ENCODE measurements at regions not wholly inside any gene's neighbourhood (a gene's known extent, or its start where the extent isn't known, plus 50 kb on each side); places are given as distances from the start of the nearest gene placed in this dataset.
"Not testable (repeated sequence)": the region's sequence is repeated elsewhere in the genome, so short reads cannot be mapped to it uniquely, and the experiment has no call there.

DNA sequence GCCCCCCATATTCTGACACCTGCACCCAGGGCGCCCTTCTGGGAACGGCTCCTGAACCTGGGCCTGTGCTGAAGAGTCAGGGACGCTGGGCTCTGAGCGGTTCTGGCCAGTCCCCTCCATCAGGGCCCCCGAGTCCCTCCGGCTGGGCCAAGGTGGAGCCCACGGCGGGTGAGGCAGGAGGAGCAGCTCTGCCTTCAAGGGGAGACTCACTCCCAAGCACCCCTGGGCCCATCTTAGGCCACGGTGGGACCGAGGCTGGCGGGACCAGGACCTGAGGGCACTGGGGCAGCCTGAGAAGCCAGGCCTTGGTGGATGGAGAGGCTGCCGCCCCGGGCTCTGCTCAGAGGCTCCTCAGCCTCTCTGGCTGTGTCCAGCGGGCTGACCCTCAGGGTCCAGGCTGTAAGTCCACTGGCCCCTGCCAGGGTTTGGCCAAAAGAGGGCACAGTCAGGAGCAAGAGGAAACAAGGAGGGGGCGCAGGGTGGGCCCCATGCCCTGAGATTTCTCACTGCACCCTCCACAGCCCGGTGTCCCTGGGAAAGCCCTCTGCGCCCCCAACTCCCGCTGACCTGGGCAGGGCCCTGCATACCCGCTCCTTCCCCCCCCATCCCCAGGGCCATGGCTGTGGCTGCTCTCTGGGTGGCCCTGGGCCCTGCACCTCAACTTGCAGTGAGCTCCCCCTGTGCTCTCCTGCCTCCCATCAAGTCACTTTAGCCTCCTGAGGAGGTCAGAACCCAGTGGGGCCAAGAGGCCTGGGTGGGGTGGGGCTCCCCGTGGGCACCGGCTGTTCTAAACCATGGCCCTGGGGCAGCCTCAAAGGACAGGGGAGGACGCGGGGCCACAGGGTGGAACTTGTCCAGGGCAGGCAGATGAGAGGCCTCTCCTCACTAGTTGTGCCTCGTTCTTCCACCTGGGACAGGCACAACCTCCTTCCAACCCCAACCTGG, 266.4 kb upstream of the SFSWAP start:
- Histone ChIP-seq H3K36me3 (ENCODE audit: insufficient read depth, low read length) (no peaks in the 10 kb centered on the region), H3K9me3 (ENCODE audit: control insufficient read depth, insufficient read depth, low read length) (peaks cover 4% of the 10 kb centered on the region; the same call in 1 of the 2 replicates), H3K4me1 (ENCODE audit: insufficient read depth, low read length) (peaks cover 12% of the 10 kb centered on the region; the same call in 1 of the 2 replicates), H3K9ac (ENCODE audit: low read depth, low read length) (no peak overlapping the region)

DNA sequence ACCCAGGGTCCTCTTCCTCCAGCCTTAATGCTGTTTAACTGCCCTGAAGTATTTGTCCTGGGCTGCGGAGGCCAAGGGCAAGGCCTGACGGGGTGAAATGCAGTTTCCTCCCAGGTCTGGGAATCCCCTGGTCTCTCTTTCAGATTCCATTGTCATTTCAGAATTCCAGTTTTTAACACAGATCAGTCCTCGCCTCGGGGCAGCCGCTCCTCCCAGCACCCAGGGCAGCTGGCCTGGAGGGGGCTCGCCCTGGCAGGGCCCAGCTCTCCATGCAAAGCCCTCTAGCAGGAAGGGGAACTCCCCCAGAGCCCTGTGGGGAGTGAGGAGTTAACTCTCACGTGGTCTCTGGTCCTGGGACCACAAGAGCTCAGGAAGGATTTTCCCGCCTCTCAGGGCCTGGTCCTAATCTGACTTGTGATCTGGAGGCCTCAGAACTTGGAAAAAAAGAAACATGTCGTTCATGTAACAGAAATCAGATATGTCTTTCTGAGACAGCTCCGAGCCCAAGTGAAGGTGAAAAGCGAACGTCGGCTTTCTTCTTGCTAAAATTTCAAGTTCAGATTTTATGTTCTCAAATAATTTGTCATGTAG, 265.6 kb upstream of the SFSWAP start:
- Histone ChIP-seq H3K36me3 (ENCODE audit: insufficient read depth, low read length) (no peaks in the 10 kb centered on the region), H3K4me1 (ENCODE audit: insufficient read depth, low read length) (peaks cover 12% of the 10 kb centered on the region; the same call in 1 of the 2 replicates), H3K9ac (ENCODE audit: low read depth, low read length) (no peak overlapping the region), H3K9me3 (ENCODE audit: control insufficient read depth, insufficient read depth, low read length) (peaks cover 4% of the 10 kb centered on the region; the same call in 1 of the 2 replicates)

DNA sequence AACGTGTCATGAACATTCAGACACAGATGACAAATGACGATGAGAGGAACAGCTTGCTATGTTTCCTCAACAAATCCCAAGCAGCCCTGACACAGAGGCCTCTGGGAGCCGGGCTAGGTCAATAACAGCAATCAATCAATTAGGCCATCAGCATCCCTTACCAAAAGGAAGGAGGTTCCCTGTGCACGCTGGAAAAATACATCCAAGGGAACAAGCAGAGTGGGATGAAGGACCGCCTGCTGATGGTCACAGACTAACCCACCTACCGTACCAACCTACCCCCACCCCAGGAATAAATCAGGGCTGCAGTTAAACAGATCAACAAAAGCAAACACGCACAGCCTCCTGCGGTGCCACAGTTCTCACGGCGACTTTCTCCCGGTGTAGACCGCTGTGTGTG, 265.1 kb upstream of the SFSWAP start:
- H3K36me3 ChIP-seq (ENCODE audit: insufficient read depth, low read length), result no peaks in the 10 kb centered on the region
- no peak overlapping the region for H3K9ac ChIP-seq (ENCODE audit: low read depth, low read length)
- peaks cover 4% of the 10 kb centered on the region; the same call in 1 of the 2 replicates for H3K9me3 ChIP-seq (ENCODE audit: control insufficient read depth, insufficient read depth, low read length)
- peaks cover 12% of the 10 kb centered on the region; the same call in 1 of the 2 replicates for H3K4me1 ChIP-seq (ENCODE audit: insufficient read depth, low read length)

DNA sequence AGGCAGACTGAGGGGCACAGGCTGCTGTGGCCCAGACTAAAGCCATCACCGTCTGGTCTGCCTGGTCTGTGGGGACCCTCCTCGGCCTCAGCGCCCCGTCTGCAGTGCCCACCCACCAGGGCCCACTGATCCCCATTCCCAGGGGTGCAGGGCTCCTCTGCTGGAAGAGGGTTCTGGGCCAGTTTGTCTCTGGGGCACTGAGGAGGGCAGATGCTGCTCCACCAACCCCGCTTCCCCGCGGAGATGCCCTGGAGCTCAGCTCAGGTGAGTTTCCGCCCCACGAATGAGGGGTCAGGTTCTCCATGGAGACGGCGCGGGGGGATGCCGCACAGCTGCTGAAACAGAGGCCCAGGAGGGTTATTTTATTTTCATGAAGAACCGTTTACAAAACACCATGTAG, 263.3 kb upstream of the SFSWAP start:
- H3K9me3 ChIP-seq (ENCODE audit: control insufficient read depth, insufficient read depth, low read length); H3K36me3 ChIP-seq (ENCODE audit: insufficient read depth, low read length); H3K9ac ChIP-seq (ENCODE audit: low read depth, low read length): not testable (repeated sequence)
- peaks cover 12% of the 10 kb centered on the region; the same call in 1 of the 2 replicates for H3K4me1 ChIP-seq (ENCODE audit: insufficient read depth, low read length)

DNA sequence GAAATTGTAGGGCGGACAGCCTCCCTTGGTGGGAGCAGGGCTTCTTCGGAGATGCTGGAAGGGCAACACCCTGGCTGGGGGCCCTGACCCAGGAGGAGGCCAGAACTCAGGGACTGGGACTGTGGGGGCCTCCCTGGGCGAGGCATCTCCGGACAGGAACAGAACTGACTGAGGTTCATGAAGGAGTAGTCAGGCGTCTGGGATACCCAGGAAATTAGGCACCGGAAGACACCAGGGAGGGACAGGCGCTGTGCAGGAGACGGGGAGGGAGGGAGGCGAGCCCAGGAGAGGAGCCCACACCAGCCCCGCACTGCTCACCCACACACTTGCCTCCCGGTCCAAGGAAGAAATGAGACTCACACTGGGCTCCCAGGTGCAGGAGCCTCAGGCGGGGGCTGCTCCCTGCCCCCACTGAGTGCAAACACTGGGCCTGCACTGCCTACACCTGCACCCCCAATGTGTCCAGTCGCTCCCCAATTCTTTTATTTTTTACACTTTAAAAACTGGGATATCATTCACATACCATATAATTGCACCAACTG, 262.6 kb upstream of the SFSWAP start:
- peaks cover 12% of the 10 kb centered on the region; the same call in 1 of the 2 replicates for H3K4me1 ChIP-seq (ENCODE audit: insufficient read depth, low read length)
- no peak overlapping the region for H3K9ac ChIP-seq (ENCODE audit: low read depth, low read length)
- no peaks in the 10 kb centered on the region for H3K36me3 ChIP-seq (ENCODE audit: insufficient read depth, low read length)
- peaks cover 4% of the 10 kb centered on the region; the same call in 1 of the 2 replicates for H3K9me3 ChIP-seq (ENCODE audit: control insufficient read depth, insufficient read depth, low read length)

DNA sequence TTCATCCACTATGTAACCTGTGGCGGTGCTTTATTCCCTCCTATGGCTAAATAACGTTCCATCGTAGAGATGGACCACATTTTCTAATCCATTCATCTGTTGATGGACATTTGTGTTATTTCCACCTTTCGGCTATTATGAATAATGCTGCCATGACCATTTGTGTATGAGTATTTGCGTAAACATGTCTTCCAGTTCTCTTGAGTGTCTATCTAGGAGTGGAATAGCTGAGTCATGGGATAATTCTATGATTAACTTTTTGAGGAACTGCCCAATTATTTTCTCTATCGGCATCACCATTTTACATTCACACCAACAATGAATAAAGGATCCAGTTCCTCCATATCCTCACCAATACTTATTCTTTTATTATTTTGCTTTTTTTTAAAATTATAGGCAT, 261.9 kb upstream of the SFSWAP start:
- Histone ChIP-seq H3K9me3 (ENCODE audit: control insufficient read depth, insufficient read depth, low read length) (peaks cover 4% of the 10 kb centered on the region; the same call in 1 of the 2 replicates), H3K36me3 (ENCODE audit: insufficient read depth, low read length) (no peaks in the 10 kb centered on the region), H3K4me1 (ENCODE audit: insufficient read depth, low read length) (peaks cover 12% of the 10 kb centered on the region; the same call in 1 of the 2 replicates), H3K9ac (ENCODE audit: low read depth, low read length) (no peak overlapping the region)

DNA sequence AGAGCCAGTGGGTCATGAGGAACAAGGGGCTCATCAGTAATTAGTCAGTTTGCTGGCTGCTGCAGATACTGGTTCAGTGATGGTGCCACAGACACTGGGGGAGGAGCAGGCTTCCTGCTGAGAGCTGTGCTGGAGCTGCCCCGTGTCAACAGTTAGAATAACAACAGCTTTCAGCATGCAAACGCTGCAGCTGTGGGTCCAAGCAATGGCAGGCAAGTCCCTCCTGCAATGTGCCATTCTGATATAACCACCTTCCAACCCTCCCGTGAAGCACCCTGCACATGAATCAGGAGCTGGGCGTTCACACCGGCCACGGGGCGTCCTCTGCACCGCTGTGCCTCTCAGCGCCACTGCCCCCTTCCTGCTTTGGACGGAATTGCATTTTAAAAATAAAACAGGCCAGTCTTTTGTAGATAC, 258.4 kb upstream of the SFSWAP start:
- Histone ChIP-seq H3K4me1 (ENCODE audit: insufficient read depth, low read length) (no peaks in the 10 kb centered on the region), H3K9me3 (ENCODE audit: control insufficient read depth, insufficient read depth, low read length) (peaks cover 4% of the 10 kb centered on the region; the same call in 1 of the 2 replicates), H3K9ac (ENCODE audit: low read depth, low read length) (peak overlapping the region; percentile 36; the same call in 1 of the 2 replicates), H3K36me3 (ENCODE audit: insufficient read depth, low read length) (no peaks in the 10 kb centered on the region)

DNA sequence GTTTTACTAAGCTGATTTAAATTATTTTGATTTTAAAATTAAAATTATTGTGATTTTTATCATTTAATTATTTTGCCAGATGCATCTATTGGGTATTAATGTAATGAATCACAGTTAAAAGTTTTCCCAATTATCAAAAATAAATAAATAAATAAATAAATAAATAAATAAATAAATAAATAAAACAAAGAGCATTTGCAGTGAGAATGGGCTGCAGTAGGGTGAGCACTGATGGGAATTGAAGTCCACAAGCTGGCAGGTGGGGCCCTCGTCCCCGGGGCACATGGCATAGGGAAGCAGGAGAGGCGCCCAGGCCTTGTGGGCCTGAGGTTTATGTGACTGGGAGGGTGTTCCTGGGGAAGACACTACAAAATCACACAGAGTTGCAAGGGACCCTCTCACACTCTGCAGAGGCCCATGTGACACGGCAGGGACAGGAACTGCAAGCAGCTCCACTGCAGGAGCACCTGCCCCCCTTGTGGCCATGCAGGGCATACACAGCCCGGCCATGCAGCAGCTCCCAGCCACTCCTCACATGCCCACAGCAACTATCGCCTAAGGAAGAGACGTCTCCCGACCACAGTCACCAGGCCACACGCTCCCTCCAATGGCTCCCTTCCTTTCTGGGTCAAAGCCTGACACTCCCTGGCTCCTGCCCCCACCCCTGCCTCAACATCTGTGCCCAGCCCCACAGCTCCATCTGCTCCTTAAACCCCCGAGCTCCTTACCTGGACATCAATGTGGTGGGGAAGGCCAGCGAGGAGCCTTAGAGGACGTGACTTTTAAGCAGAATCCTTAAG, 256.3 kb upstream of the SFSWAP start:
- no peaks in the 10 kb centered on the region for H3K36me3 ChIP-seq (ENCODE audit: insufficient read depth, low read length)
- no peaks in the 10 kb centered on the region for H3K4me1 ChIP-seq (ENCODE audit: insufficient read depth, low read length)
- H3K9ac ChIP-seq (ENCODE audit: low read depth, low read length), result no peak overlapping the region
- no peaks in the 10 kb centered on the region for H3K9me3 ChIP-seq (ENCODE audit: control insufficient read depth, insufficient read depth, low read length)

DNA sequence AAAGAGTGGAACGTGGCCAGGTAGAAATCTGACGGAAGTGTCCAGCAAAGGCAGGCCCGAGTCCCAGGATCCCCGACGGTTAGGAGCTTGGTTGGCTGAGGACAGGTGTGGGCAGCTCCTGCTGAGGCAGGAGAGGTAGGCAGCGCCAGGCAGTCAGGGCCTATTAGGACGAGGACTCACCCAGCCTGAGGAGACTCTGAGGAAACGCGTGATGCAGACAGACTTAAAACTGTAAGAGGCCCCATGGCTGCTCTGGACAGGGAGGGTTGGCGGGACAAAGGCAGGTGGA, 255.7 kb upstream of the SFSWAP start:
- H3K9me3 ChIP-seq (ENCODE audit: control insufficient read depth, insufficient read depth, low read length), result no peaks in the 10 kb centered on the region
- no peaks in the 10 kb centered on the region for H3K36me3 ChIP-seq (ENCODE audit: insufficient read depth, low read length)
- no peak overlapping the region for H3K9ac ChIP-seq (ENCODE audit: low read depth, low read length)
- H3K4me1 ChIP-seq (ENCODE audit: insufficient read depth, low read length), result no peaks in the 10 kb centered on the region

DNA sequence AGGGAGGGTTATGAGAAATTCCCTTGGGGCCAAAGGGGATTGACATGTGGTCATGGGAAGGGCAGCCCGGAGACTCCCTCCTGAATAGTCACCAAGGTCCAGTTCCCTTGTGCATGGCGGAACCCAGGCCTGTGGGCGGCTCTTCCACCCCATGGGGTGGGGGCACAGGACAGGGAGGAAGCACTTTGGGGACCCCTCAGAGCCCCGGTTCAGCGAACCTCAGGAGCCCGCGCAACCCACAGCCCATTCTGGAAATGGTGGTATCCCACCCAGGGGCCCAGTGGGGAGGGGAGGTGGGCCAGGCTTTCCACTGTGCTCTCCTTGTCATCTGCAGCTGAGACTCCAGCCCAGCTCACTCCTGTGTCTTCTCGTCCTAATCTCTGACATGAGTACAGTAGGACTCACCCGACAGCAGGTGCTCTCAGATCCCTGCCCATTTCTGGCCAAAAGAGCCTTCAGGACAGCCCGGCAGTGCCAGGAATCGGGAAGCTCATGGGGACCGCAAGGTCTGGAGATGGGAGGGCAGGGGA, 255.2 kb upstream of the SFSWAP start:
- Histone ChIP-seq H3K9me3 (ENCODE audit: control insufficient read depth, insufficient read depth, low read length) (no peaks in the 10 kb centered on the region), H3K4me1 (ENCODE audit: insufficient read depth, low read length) (no peaks in the 10 kb centered on the region), H3K9ac (ENCODE audit: low read depth, low read length) (no peak overlapping the region), H3K36me3 (ENCODE audit: insufficient read depth, low read length) (no peaks in the 10 kb centered on the region)

DNA sequence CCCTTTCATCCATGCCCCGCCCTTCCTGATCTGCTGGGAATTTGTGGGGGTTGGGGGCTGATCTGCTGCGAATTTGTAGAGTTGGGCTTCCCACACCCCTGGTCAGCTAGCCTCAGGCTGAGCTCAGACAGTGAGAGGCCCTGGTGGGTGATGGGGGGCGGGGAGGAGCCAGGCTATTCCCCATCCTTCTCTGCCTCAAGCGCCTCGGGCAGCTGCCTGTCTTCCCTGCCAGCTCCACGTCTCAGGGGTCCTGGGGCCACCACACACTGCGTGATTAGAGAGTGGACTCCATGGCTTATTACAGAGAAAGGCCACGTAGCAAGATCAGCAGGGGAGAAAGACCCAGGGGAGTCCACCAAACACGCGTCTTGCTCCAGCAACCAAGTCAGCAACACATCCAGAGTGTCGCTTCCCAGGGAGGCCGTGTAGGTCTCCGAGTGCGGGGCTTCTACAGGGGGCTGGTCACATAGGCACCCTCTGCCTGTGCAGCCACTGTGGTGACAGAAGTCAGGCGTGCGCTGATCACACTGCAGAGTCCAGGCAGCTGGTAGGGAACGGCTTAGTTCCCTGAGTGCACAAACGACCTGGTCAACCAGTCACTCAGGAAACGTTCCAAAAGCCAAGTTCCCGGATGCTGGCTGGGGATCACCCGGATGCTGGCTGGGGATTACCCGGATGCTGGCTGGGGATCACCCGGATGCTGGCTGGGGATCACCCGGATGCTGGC, 254.4 kb upstream of the SFSWAP start:
- no peaks in the 10 kb centered on the region for H3K4me1 ChIP-seq (ENCODE audit: insufficient read depth, low read length)
- no peaks in the 10 kb centered on the region for H3K36me3 ChIP-seq (ENCODE audit: insufficient read depth, low read length)
- H3K9me3 ChIP-seq (ENCODE audit: control insufficient read depth, insufficient read depth, low read length), result no peaks in the 10 kb centered on the region
- H3K9ac ChIP-seq (ENCODE audit: low read depth, low read length), result no peak overlapping the region

DNA sequence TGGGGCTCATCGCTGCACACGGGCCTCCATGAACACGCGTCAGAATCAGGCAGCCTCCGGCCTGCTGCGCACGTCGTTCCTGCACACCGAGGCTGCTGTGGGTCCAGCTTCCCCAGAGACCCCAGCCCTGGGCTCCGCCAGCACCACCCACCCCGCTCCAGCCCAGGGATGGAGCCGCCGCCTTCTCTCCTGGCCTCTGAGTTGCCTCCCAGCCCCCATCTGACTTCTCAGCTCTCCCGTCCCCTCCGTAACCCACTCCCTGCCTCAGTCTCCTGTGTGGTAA, 253.9 kb upstream of the SFSWAP start:
- no peaks in the 10 kb centered on the region for H3K36me3 ChIP-seq (ENCODE audit: insufficient read depth, low read length)
- no peaks in the 10 kb centered on the region for H3K9me3 ChIP-seq (ENCODE audit: control insufficient read depth, insufficient read depth, low read length)
- H3K9ac ChIP-seq (ENCODE audit: low read depth, low read length), result no peak overlapping the region
- no peaks in the 10 kb centered on the region for H3K4me1 ChIP-seq (ENCODE audit: insufficient read depth, low read length)

DNA sequence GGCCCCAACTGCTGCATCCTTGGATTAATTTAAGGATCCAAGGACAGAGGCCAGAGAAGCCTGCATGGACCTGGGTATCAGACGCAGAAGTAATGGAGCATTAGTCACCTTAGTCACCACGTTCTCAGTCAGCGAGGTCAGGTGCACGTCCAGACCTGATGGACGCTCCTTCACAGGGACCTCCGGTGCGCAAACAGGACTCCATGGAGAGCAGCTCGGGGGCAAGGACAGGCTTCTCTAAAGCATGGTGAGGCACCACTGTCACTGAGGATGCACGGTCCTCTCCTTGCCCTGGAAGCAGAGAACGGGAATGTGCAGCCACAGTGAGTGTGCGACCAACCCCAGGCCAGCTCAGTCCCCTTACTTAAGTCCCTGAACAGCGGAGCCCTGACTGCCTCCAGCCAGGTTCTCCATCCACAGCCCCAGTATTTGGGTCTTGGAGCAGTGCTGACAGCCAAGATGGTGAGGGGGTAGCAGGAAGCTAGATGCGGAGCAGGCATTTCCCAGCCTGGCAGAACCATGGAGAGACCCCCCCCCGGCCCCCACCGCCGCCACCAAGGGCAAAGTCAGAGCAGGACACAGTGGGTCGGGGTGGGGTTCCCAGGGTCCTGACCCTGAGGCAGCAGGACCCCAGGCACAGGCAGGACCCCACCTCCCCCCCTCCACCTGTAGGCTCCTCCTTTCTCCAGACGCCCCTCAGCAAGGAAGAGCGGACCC, 253.4 kb upstream of the SFSWAP start:
- Histone ChIP-seq H3K4me1 (ENCODE audit: insufficient read depth, low read length) (no peaks in the 10 kb centered on the region), H3K9me3 (ENCODE audit: control insufficient read depth, insufficient read depth, low read length) (no peaks in the 10 kb centered on the region), H3K9ac (ENCODE audit: low read depth, low read length) (no peak overlapping the region), H3K36me3 (ENCODE audit: insufficient read depth, low read length) (no peaks in the 10 kb centered on the region)

Data from ES-I3 (cell line).